ENCODE measurements at regions not wholly inside any gene's neighbourhood (a gene's known extent, or its start where the extent isn't known, plus 50 kb on each side); places are given as distances from the start of the nearest gene placed in this dataset.
"Not testable (repeated sequence)": the region's sequence is repeated elsewhere in the genome, so short reads cannot be mapped to it uniquely, and the experiment has no call there.

GRCh38 chr5:3092664-3093063, 341.2 kb upstream of the IRX2 start:
- no peak for DNase-seq

- DNase-seq: no peak
Observed at GRCh38 chr5:3092211-3092610, 340.7 kb upstream of the IRX2 start.

GRCh38 chr5:3091040-3091774, 339.7 kb upstream of the IRX2 start:
- DNase-seq: no peak

- not testable (repeated sequence) for DNase-seq
Observed at GRCh38 chr5:3090305-3090704, 338.8 kb upstream of the IRX2 start.

- no peak for DNase-seq
Observed at GRCh38 chr5:3080366-3080765, 328.9 kb upstream of the IRX2 start.

- no peak for DNase-seq
Observed at GRCh38 chr5:3077684-3078083, 326.2 kb upstream of the IRX2 start.

- no peak for DNase-seq
Observed at GRCh38 chr5:3075309-3075708, 323.8 kb upstream of the IRX2 start.

GRCh38 chr5:3068401-3068800, 316.9 kb upstream of the IRX2 start:
- no peak for DNase-seq

GRCh38 chr5:3060283-3060682, 308.8 kb upstream of the IRX2 start:
- no peak for DNase-seq

- no peak for DNase-seq
Observed at GRCh38 chr5:3059488-3059887, 308.0 kb upstream of the IRX2 start.

GRCh38 chr5:3058942-3059341, 307.5 kb upstream of the IRX2 start:
- no peak for DNase-seq

GRCh38 chr5:3056866-3057265, 305.4 kb upstream of the IRX2 start:
- no peak for DNase-seq

- no peak for DNase-seq
Observed at GRCh38 chr5:3051400-3051799, 299.9 kb upstream of the IRX2 start.

- no peak for DNase-seq
Observed at GRCh38 chr5:3050863-3051262, 299.4 kb upstream of the IRX2 start.

- no peak for DNase-seq
Observed at GRCh38 chr5:3049261-3049660, 297.8 kb upstream of the IRX2 start.

- DNase-seq: no peak
Observed at GRCh38 chr5:3047212-3047774, 295.8 kb upstream of the IRX2 start.

- DNase-seq: no peak
Observed at GRCh38 chr5:3043600-3043999, 292.1 kb upstream of the IRX2 start.

GRCh38 chr5:3041001-3041400, 289.5 kb upstream of the IRX2 start:
- DNase-seq: no peak

- no peak for DNase-seq
Observed at GRCh38 chr5:3036041-3036788, 284.7 kb upstream of the IRX2 start.

- no peak for DNase-seq
Observed at GRCh38 chr5:3035452-3035851, 284.0 kb upstream of the IRX2 start.

- no peak for DNase-seq
Observed at GRCh38 chr5:3034881-3035280, 283.4 kb upstream of the IRX2 start.

GRCh38 chr5:3034449-3034848, 283.0 kb upstream of the IRX2 start:
- no peak for DNase-seq

- DNase-seq: no peak
Observed at GRCh38 chr5:3033033-3033755, 281.7 kb upstream of the IRX2 start.

GRCh38 chr5:3032513-3032912, 281.0 kb upstream of the IRX2 start:
- no peak for DNase-seq
